Astrocyte (in vitro differentiated cells and primary cell): ENCODE measurements at regions not wholly inside any gene's neighbourhood (a gene's known extent, or its start where the extent isn't known, plus 50 kb on each side); places are given as distances from the start of the nearest gene placed in this dataset.

Experiments
- CTCF ChIP-seq: IDR thresholded peaks from 2 replicates; pipeline ENCODE4 v1.5.1; 2011; ENCODE audit warnings: low read depth, mild to moderate bottlenecking, inconsistent platforms, low read length, moderate library complexity; ENCODE audit not compliant: insufficient read depth
- EZH2 ChIP-seq: IDR thresholded peaks from 2 replicates; pipeline ENCODE4 v1.6.1; 2012; ENCODE audit warnings: mild to moderate bottlenecking, low read length, inconsistent platforms; ENCODE audit not compliant: insufficient read depth

DNA sequence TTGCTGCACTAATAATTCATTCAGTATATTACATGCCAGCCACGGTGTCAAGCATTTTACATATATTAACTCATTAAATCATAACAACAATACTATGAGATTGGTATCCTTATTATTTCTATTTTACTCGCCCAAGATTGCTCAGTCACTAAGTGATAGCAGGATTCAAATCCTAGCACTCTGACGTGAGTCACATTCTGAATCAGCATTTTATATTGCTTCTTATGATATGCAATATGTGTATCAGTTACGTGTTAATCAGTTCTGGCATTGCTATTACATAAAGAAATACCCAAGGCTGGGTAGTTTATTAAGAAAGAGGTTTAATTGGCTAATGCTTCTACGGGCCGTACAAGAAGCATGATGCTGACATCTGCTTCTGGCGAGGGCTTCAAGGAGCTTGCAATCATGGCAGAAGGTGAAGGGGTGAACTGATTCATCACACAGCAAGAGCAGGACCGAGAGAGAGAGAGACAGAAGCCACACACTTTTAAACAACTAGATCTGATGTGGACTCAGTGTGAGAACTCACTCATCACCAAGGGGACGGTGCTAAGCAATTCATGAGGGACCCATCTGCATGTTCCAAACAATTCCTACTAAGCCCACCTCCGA lies 166.5 kb upstream of the TMCO5A start:
- no peak for TF ChIP-seq CTCF
- TF ChIP-seq EZH2, result no peak
